Daoy (cell line): ENCODE measurements at regions not wholly inside any gene's neighbourhood (a gene's known extent, or its start where the extent isn't known, plus 50 kb on each side); places are given as distances from the start of the nearest gene placed in this dataset.

ENCODE experiments used
- DNase-seq: peaks from one replicate; pipeline ENCODE4 v3.0.0-alpha.2; 2015; ENCODE audit warnings: low read depth

DNA sequence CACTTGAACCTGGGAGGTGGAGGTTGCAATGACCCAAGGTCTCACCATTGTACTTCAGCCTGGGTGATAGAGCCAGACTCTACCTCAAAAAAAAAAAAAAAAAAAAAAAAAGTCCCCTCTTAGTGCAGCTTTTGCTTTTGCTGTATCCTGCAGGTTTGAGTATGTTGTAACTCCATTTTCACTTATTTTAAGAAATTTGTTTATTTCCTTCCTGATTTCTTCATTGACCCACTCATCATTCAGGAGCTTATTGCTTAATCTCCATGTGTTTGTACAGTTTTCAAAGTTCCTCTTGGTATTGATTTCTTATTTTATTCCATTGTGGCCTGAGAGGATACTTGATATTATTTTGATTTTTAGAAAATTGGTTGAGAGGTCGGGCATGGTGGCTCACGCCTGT, 50.9 kb upstream of the AK4 start:
- DNase-seq, result no peak
